ENCODE measurements at regions not wholly inside any gene's neighbourhood (a gene's known extent, or its start where the extent isn't known, plus 50 kb on each side); places are given as distances from the start of the nearest gene placed in this dataset.

DNA sequence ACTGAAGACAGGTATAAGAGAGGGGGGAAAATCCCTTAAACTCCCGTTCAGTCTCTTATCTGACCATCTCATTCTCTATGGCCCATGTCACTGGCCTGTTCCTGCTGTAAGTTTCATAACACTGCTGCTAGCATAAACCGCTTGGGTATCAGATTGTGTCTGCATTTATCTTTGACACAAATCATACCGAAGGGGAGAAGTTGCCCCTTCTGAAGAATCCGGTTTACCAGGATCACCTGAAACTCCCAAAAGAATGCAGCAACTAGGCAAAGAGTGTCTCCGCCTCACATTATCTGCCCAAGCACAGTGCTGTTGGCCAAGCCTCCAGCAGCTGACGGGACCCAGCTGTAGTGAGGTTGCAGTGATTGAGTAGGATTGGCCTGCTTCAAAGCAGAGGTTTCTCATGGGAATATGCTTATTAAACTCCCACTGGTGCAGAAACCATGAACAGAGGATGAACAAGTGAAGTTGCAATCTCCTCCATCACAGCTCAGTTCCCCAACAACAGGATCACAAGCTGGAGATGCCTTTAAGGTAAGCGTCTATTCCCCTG lies 71.3 kb upstream of the PUDP start:
- DNase-seq (ENCODE audit: low spot score): no peak

DNA sequence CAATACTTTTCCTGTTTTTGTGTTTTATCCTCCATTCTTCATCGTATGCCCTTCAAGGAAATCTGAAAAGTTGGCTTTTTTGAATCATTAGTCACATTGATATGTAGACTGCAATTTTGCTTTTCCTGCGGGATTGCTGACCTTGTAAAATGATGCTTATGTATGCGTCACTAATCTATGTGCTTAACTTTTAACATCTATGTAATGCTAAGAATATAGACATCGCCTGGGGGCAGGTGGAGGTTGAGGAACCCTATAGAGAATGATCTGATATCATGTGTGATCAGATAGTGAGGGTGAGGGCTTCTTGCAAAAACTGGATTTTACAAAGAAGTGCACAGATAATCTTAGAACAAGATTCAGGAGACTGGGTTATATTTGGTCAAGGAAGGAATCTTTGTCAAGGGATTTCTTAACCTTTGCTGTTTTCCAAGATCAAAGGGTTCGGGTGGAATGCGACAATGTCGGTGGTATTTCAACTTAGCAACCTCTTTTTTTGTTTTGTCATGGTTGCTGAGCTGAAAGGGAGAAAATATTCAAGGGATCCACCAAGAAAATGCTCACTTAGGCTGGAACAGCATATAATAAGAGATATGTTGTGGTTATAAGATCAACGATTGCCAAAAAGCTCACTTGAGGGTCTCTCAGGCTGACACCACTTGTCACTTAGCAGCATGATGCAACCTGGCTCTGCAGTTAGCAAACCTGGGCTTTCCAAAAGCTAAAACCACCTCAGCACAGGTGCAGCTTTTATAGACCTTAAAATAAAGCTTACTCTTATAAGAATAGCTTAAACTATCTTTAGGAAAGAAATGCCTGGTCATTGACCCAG lies 70.6 kb upstream of the PUDP start:
- DNase-seq (ENCODE audit: low spot score): no peak

GRCh38 chrX:7216981-7217587 lies 69.1 kb upstream of the PUDP start:
- no peak for DNase-seq (ENCODE audit: low spot score)

DNA sequence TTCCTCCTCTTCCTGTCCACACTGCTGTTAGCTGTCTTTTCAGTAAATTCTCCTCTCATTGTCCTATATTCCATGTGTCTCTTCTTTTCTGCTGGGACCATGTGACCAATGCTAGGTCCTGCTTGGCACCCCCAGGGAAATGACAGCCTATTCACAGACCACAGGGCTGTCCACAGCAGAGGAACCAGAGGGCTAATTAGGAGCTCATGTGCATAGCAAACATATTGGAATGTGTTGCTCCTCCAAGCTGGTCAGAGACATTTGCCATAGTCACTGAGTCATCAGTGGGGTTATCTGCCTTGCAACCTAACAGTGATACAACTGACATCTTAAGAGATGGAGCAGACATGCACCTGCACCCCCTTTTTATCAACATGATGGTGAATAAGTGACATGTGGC lies 67.9 kb upstream of the PUDP start:
- DNase-seq (ENCODE audit: low spot score): no peak

- no peak for DNase-seq (ENCODE audit: low spot score)
Measured at GRCh38 chrX:7214251-7214650, 66.3 kb upstream of the PUDP start.

DNA sequence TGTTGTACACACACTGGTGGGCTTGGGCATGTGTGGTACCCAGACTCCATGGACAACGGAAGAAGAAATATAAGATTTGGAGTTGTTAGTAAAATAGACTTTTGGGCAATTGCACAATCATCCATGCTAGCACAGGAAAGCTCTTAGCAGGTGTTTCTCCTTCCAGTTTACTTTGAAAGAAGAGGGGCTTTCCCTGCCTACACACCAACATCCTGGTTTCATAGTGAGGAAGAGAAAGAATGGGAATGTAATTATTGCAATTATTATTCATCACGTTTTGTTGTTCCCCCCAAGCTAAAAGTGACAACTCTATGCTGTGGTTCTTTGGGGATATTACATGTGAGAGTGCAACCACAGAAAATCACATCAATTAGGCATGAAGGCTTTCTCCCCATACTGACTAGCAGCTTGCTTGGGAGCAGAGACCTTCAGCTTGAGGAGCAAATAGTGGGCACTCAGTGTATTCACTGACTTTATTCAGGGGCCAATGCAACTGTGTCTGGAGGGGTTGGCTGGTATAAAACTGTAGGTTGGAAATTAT lies 57.2 kb upstream of the PUDP start:
- no peak for DNase-seq (ENCODE audit: low spot score)

DNA sequence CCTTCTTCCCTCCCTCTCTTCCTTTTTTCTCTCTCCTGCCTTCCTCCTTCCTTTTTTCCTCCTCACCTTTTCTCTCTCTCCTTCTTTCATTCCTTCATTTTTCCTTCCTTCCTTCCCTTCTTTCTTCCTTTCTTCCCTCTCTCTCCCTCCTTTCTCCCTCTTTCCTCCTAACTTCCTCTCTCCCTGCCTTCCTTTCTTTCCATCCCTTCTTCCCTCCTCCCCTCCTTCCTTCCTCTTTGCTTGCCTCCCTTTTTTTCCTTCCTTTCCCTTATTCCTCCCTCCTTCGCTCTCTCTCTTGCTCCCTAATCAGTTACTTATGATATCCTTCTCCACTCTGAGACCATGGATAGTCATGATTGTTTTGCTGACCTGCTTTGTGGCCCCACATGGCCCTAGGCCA lies 56.7 kb upstream of the PUDP start:
- no peak for DNase-seq (ENCODE audit: low spot score)

GRCh38 chrX:7202206-7202605 lies 54.3 kb upstream of the PUDP start:
- DNase-seq (ENCODE audit: low spot score): no peak

DNA sequence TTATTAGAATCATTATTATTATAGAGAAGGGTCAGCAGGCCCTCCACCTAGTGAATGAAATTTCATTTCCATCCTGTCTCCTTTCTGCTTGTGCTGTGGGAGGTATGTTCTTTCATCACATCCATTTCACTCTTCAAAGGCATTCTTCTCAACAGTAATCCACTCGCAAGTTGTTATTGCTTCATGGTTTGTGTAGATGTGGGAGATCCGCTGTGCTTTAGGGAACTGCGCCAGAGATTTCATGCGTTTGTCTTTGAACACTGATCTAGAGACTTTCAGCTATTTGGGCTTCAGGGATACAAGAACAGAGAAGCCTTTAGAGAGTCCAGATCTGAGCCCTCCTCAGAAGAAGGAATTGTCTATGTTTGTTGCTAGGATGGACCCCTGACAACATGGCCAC lies 53.5 kb upstream of the PUDP start:
- DNase-seq (ENCODE audit: low spot score): no peak

DNA sequence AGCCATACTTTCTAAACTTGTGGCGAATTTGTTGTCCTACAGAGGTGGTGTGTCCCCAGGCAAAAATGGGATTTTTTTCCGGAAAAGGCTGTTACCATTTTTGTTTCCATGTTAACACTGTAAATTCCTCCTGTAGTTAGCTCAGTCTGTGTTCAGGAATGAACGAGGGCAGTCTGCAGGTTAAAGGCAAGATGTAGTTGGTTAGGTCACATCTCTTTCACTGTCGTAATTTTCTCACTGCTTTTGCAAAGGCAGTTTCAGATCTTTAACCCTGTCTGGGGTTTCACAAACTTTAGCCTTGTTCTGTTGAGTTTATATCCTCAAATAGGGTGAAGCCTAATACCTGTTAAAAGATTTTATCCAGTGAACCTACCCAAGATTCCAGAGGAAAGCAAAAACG lies 50.5 kb upstream of the PUDP start:
- no peak for DNase-seq (ENCODE audit: low spot score)
